GOT3 (cell line): ENCODE measurements at regions not wholly inside any gene's neighbourhood (a gene's known extent, or its start where the extent isn't known, plus 50 kb on each side); places are given as distances from the start of the nearest gene placed in this dataset.
"Not testable (repeated sequence)": the region's sequence is repeated elsewhere in the genome, so short reads cannot be mapped to it uniquely, and the experiment has no call there.

Experiments
- DNase-seq: peaks from one replicate; lab custom pipeline; 2025; ENCODE audit warnings: mixed read lengths; lab: John Stamatoyannopoulos, UW

- DNase-seq, result no peak
These were observed 84.7 kb downstream of the RBBP6 start for GRCh38 chr16:24624102-24624501.

GRCh38 chr16:24626256-24626655 lies 86.9 kb downstream of the RBBP6 start:
- no peak for DNase-seq

DNA sequence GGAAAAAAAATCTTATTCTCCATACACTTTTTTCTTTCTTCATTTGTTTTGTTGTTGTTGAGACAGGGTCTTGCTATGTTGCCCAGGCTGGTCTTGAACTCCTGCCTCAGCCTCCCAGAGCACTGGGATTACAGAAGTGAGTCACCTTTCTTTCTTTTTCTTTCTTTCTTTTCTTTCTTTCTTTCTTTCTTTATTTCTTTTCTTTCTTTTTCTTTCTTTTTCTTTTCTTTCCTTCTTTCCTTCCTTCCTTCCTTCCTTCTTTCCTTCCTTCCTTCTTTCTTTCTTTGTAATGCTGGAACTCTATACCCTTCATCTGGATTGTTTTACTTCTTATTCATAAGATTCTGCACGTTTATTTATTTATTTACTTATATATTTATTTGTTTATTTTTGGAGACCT lies 94.5 kb upstream of the TNRC6A start:
- no peak for DNase-seq

- no peak for DNase-seq
These were observed 93.4 kb upstream of the TNRC6A start for GRCh38 chr16:24635900-24636610.

DNA sequence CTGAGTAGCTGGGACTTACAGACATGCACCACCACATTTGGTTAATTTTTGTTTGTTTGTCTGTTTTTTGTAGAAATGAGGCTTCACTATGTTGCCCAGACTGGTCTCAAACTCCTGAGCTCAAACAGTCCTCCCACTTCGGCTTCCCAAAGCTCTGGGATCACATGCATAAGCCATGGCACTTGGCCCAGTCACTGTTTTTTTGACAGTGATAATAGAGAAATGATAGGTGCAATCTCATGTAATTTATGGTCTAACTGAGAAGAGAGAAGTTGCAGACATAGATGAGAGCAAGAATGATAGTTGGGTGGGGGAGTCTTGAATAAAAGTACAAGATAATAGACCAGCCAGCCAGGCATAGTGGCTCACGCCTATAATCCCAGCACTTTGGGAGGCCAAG lies 89.7 kb upstream of the TNRC6A start:
- DNase-seq, result no peak

GRCh38 chr16:24643489-24643888 lies 86.0 kb upstream of the TNRC6A start:
- DNase-seq, result no peak

GRCh38 chr16:24645739-24646645 lies 83.5 kb upstream of the TNRC6A start:
- peak; percentile 33 for DNase-seq

GRCh38 chr16:24646646-24646995 lies 82.8 kb upstream of the TNRC6A start:
- no peak for DNase-seq

GRCh38 chr16:24652209-24652712 lies 77.2 kb upstream of the TNRC6A start:
- DNase-seq, result no peak

DNA sequence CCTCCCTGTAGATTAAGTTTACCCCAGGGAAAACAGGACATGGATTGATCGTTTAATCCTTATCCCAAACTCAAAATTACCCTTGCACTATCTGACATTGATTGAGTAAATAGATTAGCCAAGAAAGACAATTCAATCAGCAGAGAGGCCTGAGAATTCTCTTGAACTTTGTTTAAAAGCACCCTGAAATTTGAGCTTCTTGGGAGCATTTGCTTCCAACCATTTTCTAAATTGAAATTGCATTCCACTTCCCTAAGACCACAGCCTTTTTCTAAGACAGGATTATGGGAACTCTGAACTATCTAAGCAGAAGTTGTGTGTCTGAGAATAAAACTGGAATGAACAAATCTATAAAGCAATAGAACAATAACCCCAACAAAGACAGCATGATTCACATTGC lies 76.6 kb upstream of the TNRC6A start:
- DNase-seq, result no peak

DNA sequence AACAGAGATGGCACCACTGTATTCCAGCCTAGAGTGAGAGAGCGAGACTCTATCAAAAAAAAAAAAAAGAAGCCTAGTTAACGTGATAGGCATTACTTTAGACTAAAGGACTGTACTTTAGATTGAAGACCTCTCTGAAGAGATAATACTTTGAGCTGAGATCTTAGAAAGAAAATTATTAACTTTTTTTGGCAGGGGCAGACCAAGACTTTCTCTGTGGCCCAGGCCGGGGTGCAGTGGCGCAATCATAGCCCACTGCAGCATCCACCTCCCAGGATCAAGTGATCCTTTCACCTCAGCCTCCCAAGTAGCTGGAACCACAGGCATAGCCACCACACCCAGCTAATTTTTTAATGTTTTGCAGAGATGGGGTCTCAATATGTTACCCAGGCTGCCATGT lies 75.7 kb upstream of the TNRC6A start:
- DNase-seq, result no peak

- DNase-seq, result not testable (repeated sequence)
These were observed 63.5 kb upstream of the TNRC6A start for GRCh38 chr16:24665942-24666341.

DNA sequence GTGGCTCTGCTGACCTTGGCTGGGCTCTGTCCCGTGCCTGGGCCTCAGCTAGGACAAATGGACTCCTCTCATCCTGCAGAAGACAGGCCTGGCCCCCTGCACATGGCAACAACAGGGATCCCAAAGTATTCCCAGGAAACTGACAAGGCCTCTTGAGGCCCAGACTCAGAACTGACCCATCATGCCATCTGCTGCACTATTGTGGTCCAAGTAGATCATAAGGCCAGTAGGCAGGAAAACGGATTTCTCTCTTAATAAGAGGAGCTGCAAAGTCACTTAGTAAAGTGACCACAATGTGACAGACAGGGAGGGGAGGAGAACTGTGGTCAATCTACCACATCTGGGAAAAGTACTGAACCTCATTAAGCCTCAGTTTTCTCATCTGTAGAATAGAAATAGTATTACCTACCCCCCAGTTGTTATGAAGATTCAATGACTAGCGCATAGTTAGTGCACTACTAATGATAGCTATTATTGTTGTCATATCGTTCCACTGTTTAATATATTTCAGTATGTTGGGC lies 62.1 kb upstream of the TNRC6A start:
- DNase-seq, result no peak

DNA sequence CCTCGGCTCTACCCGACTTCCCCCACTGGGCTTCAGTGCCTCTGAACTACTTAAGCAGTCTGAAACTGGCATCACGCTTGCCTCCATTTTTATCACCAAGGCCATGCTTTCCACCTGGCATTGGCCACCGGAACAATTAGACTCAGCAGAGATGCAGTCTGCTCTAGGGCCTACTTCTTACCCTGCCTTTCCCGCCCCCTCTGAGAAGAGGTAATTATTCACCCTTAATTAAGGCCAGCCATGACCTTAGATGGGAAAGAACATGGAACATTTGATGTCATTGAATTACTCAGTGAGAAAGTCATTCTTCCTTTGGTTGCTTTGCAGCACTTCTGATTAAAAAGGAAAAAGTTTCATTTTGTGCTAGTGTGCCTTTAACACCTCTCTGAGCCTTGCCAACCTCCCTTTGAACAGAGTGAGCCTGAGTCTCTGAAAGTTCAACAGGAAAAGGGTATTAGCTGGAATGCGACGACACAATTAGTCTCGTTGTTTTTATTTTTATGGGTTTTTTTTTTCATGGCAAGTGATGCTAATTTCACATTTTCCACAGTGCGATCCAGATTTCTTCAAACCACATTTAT lies 60.9 kb upstream of the TNRC6A start:
- DNase-seq, result no peak

- DNase-seq, result no peak
These were observed 58.6 kb upstream of the TNRC6A start for GRCh38 chr16:24670623-24671454.

- no peak for DNase-seq
These were observed 57.9 kb upstream of the TNRC6A start for GRCh38 chr16:24671455-24671954.

- DNase-seq, result no peak
These were observed 56.3 kb upstream of the TNRC6A start for GRCh38 chr16:24673155-24673554.

GRCh38 chr16:24674877-24675276 lies 54.6 kb upstream of the TNRC6A start:
- no peak for DNase-seq

DNA sequence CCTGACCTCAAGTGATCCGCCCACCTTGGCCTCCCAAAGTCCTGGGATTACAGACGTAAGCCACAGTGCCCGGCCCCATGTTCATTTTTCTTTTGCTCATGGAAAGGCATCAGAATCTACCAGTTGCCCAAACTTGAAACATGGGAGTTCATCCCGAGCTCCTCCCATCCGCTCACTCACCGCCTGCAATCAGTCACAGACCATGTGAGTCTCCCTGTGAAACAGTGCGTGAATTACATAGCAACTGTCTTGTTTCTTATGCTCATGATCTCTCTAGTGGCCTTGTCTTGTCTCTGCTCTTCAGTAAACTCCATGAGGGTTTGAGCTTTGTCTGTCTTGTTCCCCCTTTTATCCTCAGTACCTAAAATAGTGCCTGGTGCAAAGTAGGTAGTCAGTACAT lies 52.1 kb upstream of the TNRC6A start:
- DNase-seq, result no peak
